Hypothalamus (tissue), 51 donors: ENCODE measurements at regions not wholly inside any gene's neighbourhood (a gene's known extent, or its start where the extent isn't known, plus 50 kb on each side); places are given as distances from the start of the nearest gene placed in this dataset.

ENCODE experiments used
- DNase-seq, 51 donors: peaks; one replicate each; lab custom pipeline; 2025; lab: John Stamatoyannopoulos, UW

GRCh38 chr10:120641695-120642094, 184.7 kb downstream of the PLPP4 start:
- no peak for DNase-seq

- DNase-seq, result no peak
Measured at GRCh38 chr10:120643351-120643750, 186.3 kb downstream of the PLPP4 start.

GRCh38 chr10:120644556-120645410, 187.8 kb downstream of the PLPP4 start:
- peak in 1 of 51 donors; percentile 1 for DNase-seq

GRCh38 chr10:120646159-120646732, 189.2 kb downstream of the PLPP4 start:
- no peak for DNase-seq

- DNase-seq, result no peak
Measured at GRCh38 chr10:120646738-120647456, 189.9 kb downstream of the PLPP4 start.

GRCh38 chr10:120650705-120651399, 193.8 kb downstream of the PLPP4 start:
- no peak for DNase-seq

GRCh38 chr10:120656107-120656506, 195.1 kb upstream of the WDR11 start:
- DNase-seq, result no peak

- no peak for DNase-seq
Measured at GRCh38 chr10:120657371-120657770, 193.8 kb upstream of the WDR11 start.

GRCh38 chr10:120658943-120659885, 191.9 kb upstream of the WDR11 start:
- DNase-seq, result no peak

- DNase-seq, result no peak
Measured at GRCh38 chr10:120666308-120666707, 184.9 kb upstream of the WDR11 start.

GRCh38 chr10:120667276-120667675, 183.9 kb upstream of the WDR11 start:
- DNase-seq, result no peak

- DNase-seq, result no peak
Measured at GRCh38 chr10:120671491-120671890, 179.7 kb upstream of the WDR11 start.

- no peak for DNase-seq
Measured at GRCh38 chr10:120683454-120683853, 167.7 kb upstream of the WDR11 start.

GRCh38 chr10:120684226-120684625, 166.9 kb upstream of the WDR11 start:
- DNase-seq, result no peak

- no peak for DNase-seq
Measured at GRCh38 chr10:120685136-120685535, 166.0 kb upstream of the WDR11 start.

GRCh38 chr10:120688928-120689327, 162.2 kb upstream of the WDR11 start:
- no peak for DNase-seq

GRCh38 chr10:120689777-120690529, 161.2 kb upstream of the WDR11 start:
- DNase-seq, result peak in 11 of 51 donors; percentile 2 to 37 (median 6)

GRCh38 chr10:120691625-120692024, 159.5 kb upstream of the WDR11 start:
- no peak for DNase-seq

- no peak for DNase-seq
Measured at GRCh38 chr10:120700426-120700825, 150.7 kb upstream of the WDR11 start.
